ENCODE measurements at regions not wholly inside any gene's neighbourhood (a gene's known extent, or its start where the extent isn't known, plus 50 kb on each side); places are given as distances from the start of the nearest gene placed in this dataset.

GRCh38 chrX:46169808-46170207 is 375.4 kb downstream of the ZNF674 start:
- no peak overlapping the region for H3K27ac ChIP-seq (ENCODE audit: insufficient read depth, low read length)
- H4K91ac ChIP-seq (ENCODE audit: insufficient read depth, low read depth, low read length): no peak overlapping the region
- H3K79me1 ChIP-seq (ENCODE audit: low read depth in 1 of 2, low read length in 2 of 2): no peaks in the 10 kb centered on the region
- no TSS peak for BruUV-seq (replicated peaks)
- ChIA-PET POLR2A (ENCODE audit: unreplicated experiment) (no interaction called here), CTCF (no interaction called here)
- H3K23ac ChIP-seq (ENCODE audit: low read depth, low read length): no peak overlapping the region
- intact Hi-C loops (cut with micrococcal nuclease) (no loop called here), dilution Hi-C loops (cut with HindIII; ENCODE audit: low sequenced_read_pairs, unreplicated experiment) (no loop called here), in situ Hi-C loops (cut with MboI; ENCODE audit: low sequenced_read_pairs) (no loop called here)
- no peak for ATAC-seq (ENCODE audit: low read depth)
- no peak overlapping the region for H3K56ac ChIP-seq (ENCODE audit: extremely low read depth, insufficient read depth, low read length)
- no peaks in the 10 kb centered on the region for H4K20me1 ChIP-seq (ENCODE audit: insufficient read depth, low read length)
- no peak overlapping the region for H2BK15ac ChIP-seq (ENCODE audit: low read depth, low read length)
- no peak overlapping the region for H3K4ac ChIP-seq (ENCODE audit: low read depth, low read length)
- H2BK5ac ChIP-seq (ENCODE audit: low read depth, low read length, poor library complexity, severe bottlenecking): no peak overlapping the region
- no peak overlapping the region for H3K4me2 ChIP-seq (ENCODE audit: low read depth, low read length)
- no peak overlapping the region for H3K9ac ChIP-seq (ENCODE audit: low read depth, low read length)
- WGBS, 2 experiments (ENCODE audit: extremely low coverage in 2 of 2, insufficient read length in 1 of 2): no CpG with 5 or more reads among the region's 3 CpGs
- no peak overlapping the region for H2BK20ac ChIP-seq (ENCODE audit: low read depth, low read length)
- no peak overlapping the region for H4K5ac ChIP-seq (ENCODE audit: low read depth, low read length)
- no peak for TF ChIP-seq CHD1 (IDR thresholded peaks at IDR 0.05; ENCODE audit: low read depth, low read length)
- no peak for TF ChIP-seq CEBPB (IDR thresholded peaks at IDR 0.05; ENCODE audit: low read depth, low read length)
- TF ChIP-seq RCOR1 (IDR thresholded peaks at IDR 0.05; ENCODE audit: insufficient replicate concordance, low read length): no peak
- TF ChIP-seq CTCF (conservative IDR thresholded peaks at IDR 0.05; ENCODE audit: low read depth, low read length): no peak
- TF ChIP-seq FOS (IDR thresholded peaks at IDR 0.05; ENCODE audit: low read depth, low read length): no peak
- TF ChIP-seq ELK1 (IDR thresholded peaks at IDR 0.05; ENCODE audit: borderline replicate concordance, low read depth, low read length): no peak
- TF ChIP-seq RFX5 (IDR thresholded peaks at IDR 0.05; ENCODE audit: low read depth, low read length): no peak
- no peak for DNase-seq
- no peak overlapping the region for H4K8ac ChIP-seq (ENCODE audit: low read depth in 2 of 2, low read length in 2 of 2)
- no peak overlapping the region for H2AK5ac ChIP-seq (ENCODE audit: low read depth, low read length)
- no peak overlapping the region for H3K4me3 ChIP-seq (ENCODE audit: insufficient read depth, low read depth, low read length)
- no peak overlapping the region for H2BK120ac ChIP-seq (ENCODE audit: low read depth, low read length)
- H2AFZ ChIP-seq (replicated peaks; ENCODE audit: low read length, poor library complexity): no peak overlapping the region
- no peak overlapping the region for H2AK9ac ChIP-seq (replicated peaks; ENCODE audit: low read depth, low read length, poor library complexity)
- H3K36me3 ChIP-seq (ENCODE audit: control insufficient read depth, insufficient read depth, low read length): no peaks in the 10 kb centered on the region
- H3K9me1 ChIP-seq (ENCODE audit: insufficient read depth, low read length): no peaks in the 10 kb centered on the region
- H3K9me3 ChIP-seq (ENCODE audit: control insufficient read depth, insufficient read depth, low read length): no peaks in the 10 kb centered on the region
- H3K18ac ChIP-seq (ENCODE audit: low read depth, low read length): no peak overlapping the region
- H3K14ac ChIP-seq (replicated peaks; ENCODE audit: low read depth, low read length): no peak overlapping the region
- no peaks in the 10 kb centered on the region for H3K4me1 ChIP-seq (ENCODE audit: control insufficient read depth, insufficient read depth, low read length)
- no peaks in the 10 kb centered on the region for H3K27me3 ChIP-seq (ENCODE audit: control insufficient read depth, insufficient read depth, low read length)

Measured in IMR-90 (cell line).